ENCODE measurements at regions not wholly inside any gene's neighbourhood (a gene's known extent, or its start where the extent isn't known, plus 50 kb on each side); places are given as distances from the start of the nearest gene placed in this dataset.

GRCh38 chr6:147752689-147753403 is 244.4 kb downstream of the SAMD5 start:
- Histone ChIP-seq H3K23ac (ENCODE audit: insufficient read length) (no peak overlapping the region), H2AK5ac (ENCODE audit: low read depth, low read length) (no peak overlapping the region), H2BK20ac (ENCODE audit: low read length) (no peak overlapping the region), H2AFZ (ENCODE audit: low read length) (no peak overlapping the region), H2BK120ac (replicated peaks; ENCODE audit: low read depth, low read length) (no peak overlapping the region), H3K27me3 (replicated peaks in 1 of 4; ENCODE audit: control insufficient read depth in 3 of 4, extremely low read depth in 1 of 4, insufficient read depth in 3 of 4, low read length in 3 of 4) (no peaks in the 10 kb centered on the region), H3K4me3 (ENCODE audit: extremely low read depth in 1 of 4, insufficient read depth in 2 of 4, low read depth in 3 of 4, low read length in 4 of 4) (no peak overlapping the region), H3K56ac (replicated peaks; ENCODE audit: insufficient read length, low read depth, low read length) (no peak overlapping the region), H3K79me2 (ENCODE audit: control insufficient read depth in 1 of 2, insufficient read depth in 2 of 2, low read length in 2 of 2) (no peaks in the 10 kb centered on the region), H3K23me2 (ENCODE audit: low read depth, low read length) (no peaks in the 10 kb centered on the region; the same call in 1 of the 2 replicates), H2BK12ac (ENCODE audit: low read depth, low read length) (no peak overlapping the region), H3K79me1 (ENCODE audit: low read depth, low read length) (no peaks in the 10 kb centered on the region), H4K5ac (ENCODE audit: insufficient read length, low read depth, low read length) (no peak overlapping the region), H3K9ac (replicated peaks in 1 of 4; ENCODE audit: extremely low read depth in 1 of 4, low read depth in 3 of 4, low read length in 3 of 4) (no peak overlapping the region), H3K18ac (ENCODE audit: extremely low read depth, low read length) (no peak overlapping the region), H2BK5ac (ENCODE audit: low read depth, low read length) (no peak overlapping the region), H3K14ac (ENCODE audit: insufficient read length) (no peak overlapping the region), H3K4me1 (replicated peaks in 1 of 4; ENCODE audit: control insufficient read depth in 3 of 4, insufficient read depth in 4 of 4, low read length in 3 of 4) (no peaks in the 10 kb centered on the region), H3K4ac (replicated peaks; ENCODE audit: insufficient read length, low read depth, low read length) (no peak overlapping the region), H4K8ac (ENCODE audit: extremely low read depth, insufficient read depth, low read length) (no peak overlapping the region), H4K20me1 (replicated peaks in 1 of 2; ENCODE audit: control insufficient read depth in 1 of 2, insufficient read depth in 2 of 2, low read length in 2 of 2) (no peaks in the 10 kb centered on the region), H3K36me3 (ENCODE audit: control insufficient read depth in 2 of 4, insufficient read depth in 4 of 4, low read length in 3 of 4) (no peaks in the 10 kb centered on the region), H3K9me3 (ENCODE audit: insufficient read depth in 2 of 2, low read depth in 1 of 2, low read length in 1 of 2) (no peaks in the 10 kb centered on the region), H4K91ac (replicated peaks; ENCODE audit: insufficient read length, low read length) (no peak overlapping the region), H3K4me2 (ENCODE audit: insufficient read depth in 1 of 2, low read depth in 2 of 2, low read length in 2 of 2) (no peak overlapping the region), H3K27ac (ENCODE audit: low read depth, low read length) (no peak overlapping the region), H2BK15ac (ENCODE audit: low read length) (no peak overlapping the region)
- POLR2A ChIA-PET (ENCODE audit: partially characterized antibody) = no interaction called here
- FAIRE-seq (no peak), DNase-seq (ENCODE audit: low read depth in 1 of 2, low spot score in 2 of 2) (no peak)
- CTCF ChIA-PET (ENCODE audit: partially characterized antibody) = interaction anchor here (0.8 kb wide), 1 partner anchor 177 kb away, joined by 3 read pairs; no protein-coding TSS in a partner anchor
- WGBS, 2 experiments (ENCODE audit: extremely low coverage in 1 of 2, insufficient coverage in 1 of 2, insufficient read length in 1 of 2, insufficient replicate concordance in 2 of 2, low coverage in 1 of 2, low lambda C conversion rate in 2 of 2, missing lambda C conversion rate in 1 of 2) = 89% methylated on average over 4 of the region's 4 CpGs; no CpG with 5 or more reads in 1 of the 2 experiments
- no peak for TF ChIP-seq NRF1 (IDR thresholded peaks at IDR 0.05; ENCODE audit: low read depth, low read length)
- no peak for TF ChIP-seq JUN (IDR thresholded peaks at IDR 0.05; ENCODE audit: low read depth, low read length)
- no peak for TF ChIP-seq CEBPB (IDR thresholded peaks at IDR 0.05; ENCODE audit: low read depth, low read length)
- no peak for TF ChIP-seq NANOG (IDR thresholded peaks at IDR 0.05; ENCODE audit: insufficient read depth, low read depth, low read length, poor library complexity, severe bottlenecking)
- no peak for TF ChIP-seq ASH2L (IDR thresholded peaks at IDR 0.05; ENCODE audit: low read length)
- no peak for TF ChIP-seq SP2 (IDR thresholded peaks at IDR 0.05; ENCODE audit: low read length)
- no peak for TF ChIP-seq BCL11A (IDR thresholded peaks at IDR 0.05; ENCODE audit: low read depth in 2 of 2, low read length in 2 of 2)
- TF ChIP-seq POU5F1 (IDR thresholded peaks at IDR 0.05; ENCODE audit: low read depth, low read length) = no peak
- TF ChIP-seq HDAC6 (IDR thresholded peaks at IDR 0.05; ENCODE audit: low read depth, low read length) = no peak
- TF ChIP-seq, protein P1, sequence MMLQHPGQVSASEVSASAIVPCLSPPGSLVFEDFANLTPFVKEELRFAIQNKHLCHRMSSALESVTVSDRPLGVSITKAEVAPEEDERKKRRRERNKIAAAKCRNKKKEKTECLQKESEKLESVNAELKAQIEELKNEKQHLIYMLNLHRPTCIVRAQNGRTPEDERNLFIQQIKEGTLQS (IDR thresholded peaks at IDR 0.05; ENCODE audit: insufficient read depth, low read depth, low read length) = no peak
- TF ChIP-seq CHD1 (IDR thresholded peaks at IDR 0.05; ENCODE audit: low read depth, low read length) = no peak
- TF ChIP-seq YY1 (IDR thresholded peaks at IDR 0.05; ENCODE audit: low read depth, low read length) = no peak
- no peak for TF ChIP-seq BRCA1 (IDR thresholded peaks at IDR 0.05; ENCODE audit: low read depth, low read length)
- no peak for TF ChIP-seq FOSL1 (IDR thresholded peaks at IDR 0.05; ENCODE audit: insufficient read depth, low read depth, low read length)

Measured in H1 (cell line).